ENCODE measurements at regions not wholly inside any gene's neighbourhood (a gene's known extent, or its start where the extent isn't known, plus 50 kb on each side); places are given as distances from the start of the nearest gene placed in this dataset.

DNA sequence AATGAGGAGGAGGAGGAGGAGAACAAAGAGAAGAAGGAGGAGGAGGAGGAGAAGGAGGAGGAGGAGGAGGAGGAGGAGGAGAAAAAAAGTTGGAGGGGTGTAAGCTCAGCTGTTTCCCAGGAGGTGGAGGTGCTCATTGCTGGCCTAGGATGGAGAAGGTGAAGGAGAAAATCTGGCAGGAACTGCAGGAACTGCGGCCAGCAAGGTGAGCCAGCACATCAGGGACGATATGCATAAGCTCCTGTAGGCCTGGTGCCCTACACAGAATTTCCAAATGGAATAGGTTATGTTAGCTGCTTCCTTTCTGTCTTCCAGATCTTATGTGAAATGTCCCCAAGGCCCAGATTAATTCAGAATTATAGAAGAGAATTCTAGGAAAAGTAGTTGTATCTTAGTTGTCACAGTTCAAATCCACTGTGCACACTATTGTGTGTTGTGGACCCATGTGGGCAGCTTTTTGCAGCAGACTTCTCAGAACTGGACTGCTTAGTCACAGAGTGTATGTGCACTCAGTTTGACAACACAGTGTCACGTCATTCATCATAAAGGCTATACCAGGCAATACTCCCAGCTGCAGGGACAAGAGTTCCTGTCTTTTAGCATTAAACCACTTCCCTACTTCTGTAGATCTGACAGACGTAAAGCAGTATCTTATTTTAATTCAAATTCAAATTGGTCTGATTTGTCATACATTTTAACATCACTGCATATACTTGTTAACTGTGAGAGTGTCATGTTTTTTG is 303.7 kb downstream of the HLX start:
- DNase-seq (ENCODE audit: low read depth, low spot score) (no peak), FAIRE-seq (no peak)
- Histone ChIP-seq H4K20me1 (ENCODE audit: control insufficient read depth, extremely low read depth, insufficient read depth, low read length) (no peaks in the 10 kb centered on the region), H3K4me3 (ENCODE audit: control insufficient read depth in 2 of 3, extremely low read depth in 1 of 3, insufficient read depth in 2 of 3, low read depth in 1 of 3, low read length in 3 of 3) (no peak overlapping the region), H3K27ac (ENCODE audit: control insufficient read depth, insufficient read depth, low read length) (no peak overlapping the region), H2AFZ (ENCODE audit: control insufficient read depth, low read length) (no peak overlapping the region), H3K36me3 (ENCODE audit: control insufficient read depth in 2 of 2, extremely low read depth in 1 of 2, insufficient read depth in 2 of 2, low read length in 2 of 2) (no peaks in the 10 kb centered on the region), H3K4me1 (ENCODE audit: control insufficient read depth, extremely low read depth, insufficient read depth, low read length) (no peaks in the 10 kb centered on the region), H3K9ac (ENCODE audit: control insufficient read depth, extremely low read depth, insufficient read depth, low read length) (no peak overlapping the region), H3K9me3 (ENCODE audit: control insufficient read depth, low read depth, low read length) (no peaks in the 10 kb centered on the region), H3K4me2 (ENCODE audit: control insufficient read depth, extremely low read depth, insufficient read depth, low read depth, low read length) (no peak overlapping the region), H3K27me3 (ENCODE audit: control insufficient read depth, extremely low read depth, insufficient read depth, low read length) (no peaks in the 10 kb centered on the region), H3K79me2 (ENCODE audit: control insufficient read depth, insufficient read depth, low read length) (no peaks in the 10 kb centered on the region), H3K9me1 (ENCODE audit: control insufficient read depth, extremely low read depth, insufficient read depth, low read length) (no peaks in the 10 kb centered on the region)
- TF ChIP-seq, protein P1, sequence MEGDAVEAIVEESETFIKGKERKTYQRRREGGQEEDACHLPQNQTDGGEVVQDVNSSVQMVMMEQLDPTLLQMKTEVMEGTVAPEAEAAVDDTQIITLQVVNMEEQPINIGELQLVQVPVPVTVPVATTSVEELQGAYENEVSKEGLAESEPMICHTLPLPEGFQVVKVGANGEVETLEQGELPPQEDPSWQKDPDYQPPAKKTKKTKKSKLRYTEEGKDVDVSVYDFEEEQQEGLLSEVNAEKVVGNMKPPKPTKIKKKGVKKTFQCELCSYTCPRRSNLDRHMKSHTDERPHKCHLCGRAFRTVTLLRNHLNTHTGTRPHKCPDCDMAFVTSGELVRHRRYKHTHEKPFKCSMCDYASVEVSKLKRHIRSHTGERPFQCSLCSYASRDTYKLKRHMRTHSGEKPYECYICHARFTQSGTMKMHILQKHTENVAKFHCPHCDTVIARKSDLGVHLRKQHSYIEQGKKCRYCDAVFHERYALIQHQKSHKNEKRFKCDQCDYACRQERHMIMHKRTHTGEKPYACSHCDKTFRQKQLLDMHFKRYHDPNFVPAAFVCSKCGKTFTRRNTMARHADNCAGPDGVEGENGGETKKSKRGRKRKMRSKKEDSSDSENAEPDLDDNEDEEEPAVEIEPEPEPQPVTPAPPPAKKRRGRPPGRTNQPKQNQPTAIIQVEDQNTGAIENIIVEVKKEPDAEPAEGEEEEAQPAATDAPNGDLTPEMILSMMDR (optimal IDR thresholded peaks at IDR 0.05 in 1 of 3, IDR thresholded peaks at IDR 0.05 in 1 of 3, conservative IDR thresholded peaks at IDR 0.05 in 1 of 3; ENCODE audit: extremely low read depth in 1 of 3, insufficient read depth in 2 of 3, low read length in 3 of 3), result no peak
- TF ChIP-seq EZH2 (IDR thresholded peaks at IDR 0.05; ENCODE audit: low read length), result no peak
- dilution Hi-C loops (cut with MboI; ENCODE audit: extremely low pct_ligation_motif_present, low sequenced_read_pairs), result no loop called here

DNA sequence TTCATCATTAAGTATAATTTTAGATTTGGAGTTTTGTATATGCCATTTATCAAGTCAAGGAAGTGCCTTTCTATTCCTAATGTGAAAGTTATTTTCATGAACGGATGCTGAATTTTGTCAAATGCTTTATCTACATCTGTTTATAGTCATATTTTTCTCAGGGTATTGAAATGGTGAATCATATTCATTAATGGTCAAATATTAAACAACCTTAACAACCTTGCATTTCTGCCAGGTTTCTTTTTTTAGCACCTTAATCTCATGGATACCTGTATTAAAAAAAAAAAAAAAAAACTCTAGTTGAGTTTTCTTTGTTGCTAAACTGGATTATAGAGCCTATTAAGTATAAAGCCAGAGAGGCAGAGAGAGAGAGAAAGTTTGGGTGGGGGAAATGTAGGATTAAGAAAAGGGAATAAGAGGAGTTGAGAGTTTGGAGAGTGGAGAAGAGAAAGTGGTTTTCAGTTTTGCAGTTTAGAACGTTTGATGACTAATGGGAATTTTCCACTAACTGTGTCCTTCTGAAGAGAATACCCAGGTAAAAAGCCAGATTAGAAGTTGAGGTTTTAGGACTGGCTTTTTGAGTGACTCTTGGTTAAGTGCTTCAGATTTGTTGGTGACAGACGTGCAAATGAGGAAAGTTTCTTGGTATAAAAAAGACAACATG is 305.0 kb downstream of the HLX start:
- dilution Hi-C loops (cut with MboI; ENCODE audit: extremely low pct_ligation_motif_present, low sequenced_read_pairs), result no loop called here
- DNase-seq (ENCODE audit: low read depth, low spot score), result no peak
- H3K9ac ChIP-seq (ENCODE audit: control insufficient read depth, extremely low read depth, insufficient read depth, low read length), result no peak overlapping the region
- H3K27me3 ChIP-seq (ENCODE audit: control insufficient read depth, extremely low read depth, insufficient read depth, low read length), result no peaks in the 10 kb centered on the region
- TF ChIP-seq, protein P1 (optimal IDR thresholded peaks at IDR 0.05 in 1 of 3, IDR thresholded peaks at IDR 0.05 in 1 of 3, conservative IDR thresholded peaks at IDR 0.05 in 1 of 3; ENCODE audit: extremely low read depth in 1 of 3, insufficient read depth in 2 of 3, low read length in 3 of 3), result no peak
- no peak for TF ChIP-seq EZH2 (IDR thresholded peaks at IDR 0.05; ENCODE audit: low read length)
- FAIRE-seq, result no peak
- no peaks in the 10 kb centered on the region for H4K20me1 ChIP-seq (ENCODE audit: control insufficient read depth, extremely low read depth, insufficient read depth, low read length)
- H3K4me2 ChIP-seq (ENCODE audit: control insufficient read depth, extremely low read depth, insufficient read depth, low read depth, low read length), result no peak overlapping the region
- no peak overlapping the region for H3K27ac ChIP-seq (ENCODE audit: control insufficient read depth, insufficient read depth, low read length)
- no peaks in the 10 kb centered on the region for H3K79me2 ChIP-seq (ENCODE audit: control insufficient read depth, insufficient read depth, low read length)
- no peaks in the 10 kb centered on the region for H3K36me3 ChIP-seq (ENCODE audit: control insufficient read depth in 2 of 2, extremely low read depth in 1 of 2, insufficient read depth in 2 of 2, low read length in 2 of 2)
- H3K9me3 ChIP-seq (ENCODE audit: control insufficient read depth, low read depth, low read length), result no peaks in the 10 kb centered on the region
- no peaks in the 10 kb centered on the region for H3K9me1 ChIP-seq (ENCODE audit: control insufficient read depth, extremely low read depth, insufficient read depth, low read length)
- no peak overlapping the region for H3K4me3 ChIP-seq (ENCODE audit: control insufficient read depth in 2 of 3, extremely low read depth in 1 of 3, insufficient read depth in 2 of 3, low read depth in 1 of 3, low read length in 3 of 3)
- H2AFZ ChIP-seq (ENCODE audit: control insufficient read depth, low read length), result no peak overlapping the region
- H3K4me1 ChIP-seq (ENCODE audit: control insufficient read depth, extremely low read depth, insufficient read depth, low read length), result no peaks in the 10 kb centered on the region
